NCI-H1930 (cell line): ENCODE measurements at regions not wholly inside any gene's neighbourhood (a gene's known extent, or its start where the extent isn't known, plus 50 kb on each side); places are given as distances from the start of the nearest gene placed in this dataset.
"Not testable (repeated sequence)": the region's sequence is repeated elsewhere in the genome, so short reads cannot be mapped to it uniquely, and the experiment has no call there.

Experiments used
- DNase-seq, 2 experiments: peaks; one replicate each; lab custom pipeline; 2025; lab: John Stamatoyannopoulos, UW

- DNase-seq = no peak
These were observed 440.9 kb upstream of the GRM3 start for GRCh38 chr7:86202833-86203232.

- no peak for DNase-seq
These were observed 441.9 kb upstream of the GRM3 start for GRCh38 chr7:86201767-86202166.

GRCh38 chr7:86199881-86200614 is 443.7 kb upstream of the GRM3 start:
- DNase-seq = no peak

GRCh38 chr7:86190351-86190750 is 453.4 kb upstream of the GRM3 start:
- no peak for DNase-seq

GRCh38 chr7:86181474-86181873 is 462.2 kb upstream of the GRM3 start:
- no peak for DNase-seq

GRCh38 chr7:86164827-86165226 is 478.9 kb upstream of the GRM3 start:
- DNase-seq = no peak

GRCh38 chr7:86158111-86158510 is 485.6 kb upstream of the GRM3 start:
- no peak for DNase-seq

GRCh38 chr7:86155623-86156022 is 488.1 kb upstream of the GRM3 start:
- no peak for DNase-seq

- no peak for DNase-seq
These were observed 490.8 kb upstream of the GRM3 start for GRCh38 chr7:86152926-86153325.

GRCh38 chr7:86149024-86149665 is 494.6 kb upstream of the GRM3 start:
- no peak for DNase-seq

- no peak for DNase-seq
These were observed 495.2 kb upstream of the GRM3 start for GRCh38 chr7:86148501-86148900.

GRCh38 chr7:86137343-86137742 is 506.4 kb upstream of the GRM3 start:
- DNase-seq = no peak

GRCh38 chr7:86130268-86130667 is 513.4 kb upstream of the GRM3 start:
- no peak for DNase-seq

- no peak for DNase-seq
These were observed 520.2 kb upstream of the GRM3 start for GRCh38 chr7:86123476-86123875.

- no peak for DNase-seq
These were observed 549.5 kb upstream of the GRM3 start for GRCh38 chr7:86094166-86094669.

- DNase-seq = no peak
These were observed 552.3 kb upstream of the GRM3 start for GRCh38 chr7:86091369-86091768.

- DNase-seq = no peak
These were observed 554.3 kb upstream of the GRM3 start for GRCh38 chr7:86089455-86089854.

- DNase-seq = not testable (repeated sequence)
These were observed 579.1 kb upstream of the GRM3 start for GRCh38 chr7:86064572-86064971.

- DNase-seq = no peak
These were observed 585.1 kb upstream of the GRM3 start for GRCh38 chr7:86058649-86059048.

GRCh38 chr7:86050918-86051317 is 592.8 kb upstream of the GRM3 start:
- no peak for DNase-seq

GRCh38 chr7:86049910-86050309 is 593.8 kb upstream of the GRM3 start:
- DNase-seq = no peak

GRCh38 chr7:86045197-86045596 is 598.5 kb upstream of the GRM3 start:
- not testable (repeated sequence) for DNase-seq

- no peak for DNase-seq
These were observed 617.9 kb upstream of the GRM3 start for GRCh38 chr7:86025807-86026206.

- no peak for DNase-seq
These were observed 630.0 kb upstream of the GRM3 start for GRCh38 chr7:86013662-86014061.
